ENCODE measurements at regions not wholly inside any gene's neighbourhood (a gene's known extent, or its start where the extent isn't known, plus 50 kb on each side); places are given as distances from the start of the nearest gene placed in this dataset.

DNA sequence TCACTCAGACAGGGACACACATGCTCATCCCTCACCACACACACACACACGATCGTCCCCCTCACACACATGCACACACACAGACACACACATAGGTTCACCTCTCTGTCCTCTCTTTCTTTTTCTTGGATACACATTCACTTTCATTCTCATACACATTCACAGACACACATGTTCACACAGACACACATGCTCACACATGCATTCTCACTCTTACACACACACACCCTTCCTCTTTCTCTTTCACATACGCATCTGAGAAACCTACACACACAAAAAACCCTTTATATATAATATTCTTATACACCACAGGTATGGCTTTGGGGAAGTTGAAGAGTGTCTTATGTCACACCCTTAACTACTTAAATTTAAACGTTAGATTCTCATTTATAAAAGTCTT lies 248.6 kb upstream of the RUNX1 start:
- no peaks in the 10 kb centered on the region for H3K9me3 ChIP-seq (replicated peaks; ENCODE audit: insufficient read depth, low read length)
- DNase-seq, result no peak
- H3K4me3 ChIP-seq (ENCODE audit: low read length), result no peak overlapping the region
- H3K27ac ChIP-seq (ENCODE audit: low read length), result no peak overlapping the region
- H3K9me2 ChIP-seq (replicated peaks; ENCODE audit: insufficient read depth, low read length), result no peaks in the 10 kb centered on the region
- no peaks in the 10 kb centered on the region for H3K36me3 ChIP-seq (replicated peaks; ENCODE audit: insufficient read depth, low read length)
- H3F3A ChIP-seq (ENCODE audit: insufficient read depth, low read length), result no peaks in the 10 kb centered on the region
- H3K79me2 ChIP-seq (ENCODE audit: low read length), result no peaks in the 10 kb centered on the region
- H3K9ac ChIP-seq (ENCODE audit: low read length), result no peak overlapping the region
- no peaks in the 10 kb centered on the region for H3K27me3 ChIP-seq (replicated peaks; ENCODE audit: insufficient read depth, low read length)
- H4K20me1 ChIP-seq (ENCODE audit: insufficient read depth, low read length), result no peaks in the 10 kb centered on the region
- 0 out of 2 replicates have a peak, but pooled peaks cover 5% of the 10 kb centered on the region for H3K4me1 ChIP-seq (ENCODE audit: low read length)
- H3K4me2 ChIP-seq (ENCODE audit: low read depth, low read length), result no peak overlapping the region
- no peak overlapping the region for H2AFZ ChIP-seq (ENCODE audit: low read length)
- TF ChIP-seq CTCF (IDR thresholded peaks at IDR 0.05; ENCODE audit: low read length) (no peak), EZH2phosphoT487 (IDR thresholded peaks at IDR 0.05; ENCODE audit: low read length) (no peak), EZH2 (optimal IDR thresholded peaks at IDR 0.05; ENCODE audit: low read depth, low read length) (no peak)

- no peaks in the 10 kb centered on the region for H3K79me2 ChIP-seq (ENCODE audit: low read length)
- no peaks in the 10 kb centered on the region for H3K9me3 ChIP-seq (replicated peaks; ENCODE audit: insufficient read depth, low read length)
- TF ChIP-seq EZH2 (optimal IDR thresholded peaks at IDR 0.05; ENCODE audit: low read depth, low read length) (no peak), EZH2phosphoT487 (IDR thresholded peaks at IDR 0.05; ENCODE audit: low read length) (no peak), CTCF (IDR thresholded peaks at IDR 0.05; ENCODE audit: low read length) (no peak)
- H3K9me2 ChIP-seq (replicated peaks; ENCODE audit: insufficient read depth, low read length), result no peaks in the 10 kb centered on the region
- H2AFZ ChIP-seq (ENCODE audit: low read length), result no peak overlapping the region
- H3K27me3 ChIP-seq (replicated peaks; ENCODE audit: insufficient read depth, low read length), result no peaks in the 10 kb centered on the region
- no peak overlapping the region for H3K4me3 ChIP-seq (ENCODE audit: low read length)
- H3F3A ChIP-seq (ENCODE audit: insufficient read depth, low read length), result no peaks in the 10 kb centered on the region
- no peak overlapping the region for H3K4me2 ChIP-seq (ENCODE audit: low read depth, low read length)
- 0 out of 2 replicates have a peak, but pooled peaks cover 5% of the 10 kb centered on the region for H3K4me1 ChIP-seq (ENCODE audit: low read length)
- no peak overlapping the region for H3K27ac ChIP-seq (ENCODE audit: low read length)
- H4K20me1 ChIP-seq (ENCODE audit: insufficient read depth, low read length), result no peaks in the 10 kb centered on the region
- DNase-seq, result peak; percentile 38
- H3K36me3 ChIP-seq (replicated peaks; ENCODE audit: insufficient read depth, low read length), result no peaks in the 10 kb centered on the region
- H3K9ac ChIP-seq (ENCODE audit: low read length), result no peak overlapping the region
These were observed 245.3 kb upstream of the RUNX1 start for GRCh38 chr21:35294231-35294898.

DNA sequence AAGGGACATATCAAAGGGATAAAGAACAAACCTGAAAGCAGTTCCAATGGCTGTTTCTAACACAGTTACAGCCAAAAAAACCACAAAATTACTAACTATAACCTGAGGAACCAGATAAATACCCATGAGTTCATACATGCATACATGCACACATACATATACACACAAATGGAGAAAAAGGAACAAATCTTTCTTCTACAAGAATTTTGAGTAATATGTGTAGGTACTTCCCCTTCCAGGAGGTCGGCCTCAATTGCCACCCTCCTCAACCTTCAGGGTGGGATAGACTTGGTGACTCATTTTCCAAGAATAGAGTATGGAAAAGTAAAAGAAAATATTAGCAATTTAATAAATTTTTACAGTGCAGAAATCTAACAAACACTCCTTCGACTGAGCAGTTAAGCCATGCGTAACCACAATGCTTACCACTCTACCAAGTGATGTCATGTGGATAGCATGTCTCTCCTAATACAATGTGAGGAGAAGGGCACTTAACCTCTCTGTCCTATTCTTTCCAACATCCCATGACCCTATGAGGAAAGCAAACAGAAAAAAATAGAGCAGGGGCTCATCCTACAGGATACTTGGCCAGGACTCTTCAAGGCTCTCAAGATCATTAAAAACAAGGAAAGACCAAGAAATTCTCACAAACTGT lies 243.0 kb upstream of the RUNX1 start:
- Histone ChIP-seq H3K27me3 (replicated peaks; ENCODE audit: insufficient read depth, low read length) (no peaks in the 10 kb centered on the region), H3K79me2 (ENCODE audit: low read length) (no peaks in the 10 kb centered on the region), H4K20me1 (ENCODE audit: insufficient read depth, low read length) (no peaks in the 10 kb centered on the region), H3K9me2 (replicated peaks; ENCODE audit: insufficient read depth, low read length) (no peaks in the 10 kb centered on the region), H3K4me1 (ENCODE audit: low read length) (0 out of 2 replicates have a peak, but pooled peaks cover 5% of the 10 kb centered on the region), H3K27ac (ENCODE audit: low read length) (no peak overlapping the region), H3K36me3 (replicated peaks; ENCODE audit: insufficient read depth, low read length) (no peaks in the 10 kb centered on the region), H3F3A (ENCODE audit: insufficient read depth, low read length) (no peaks in the 10 kb centered on the region), H3K9me3 (replicated peaks; ENCODE audit: insufficient read depth, low read length) (no peaks in the 10 kb centered on the region), H3K4me2 (ENCODE audit: low read depth, low read length) (no peak overlapping the region), H3K4me3 (ENCODE audit: low read length) (no peak overlapping the region), H3K9ac (ENCODE audit: low read length) (no peak overlapping the region), H2AFZ (ENCODE audit: low read length) (no peak overlapping the region)
- TF ChIP-seq EZH2phosphoT487 (IDR thresholded peaks at IDR 0.05; ENCODE audit: low read length) (no peak), EZH2 (optimal IDR thresholded peaks at IDR 0.05; ENCODE audit: low read depth, low read length) (no peak), CTCF (IDR thresholded peaks at IDR 0.05; ENCODE audit: low read length) (no peak)
- DNase-seq, result no peak
